C4-2B (cell line): ENCODE measurements at regions not wholly inside any gene's neighbourhood (a gene's known extent, or its start where the extent isn't known, plus 50 kb on each side); places are given as distances from the start of the nearest gene placed in this dataset.

Experiments
- H3K27ac ChIP-seq: fragments of 450-650 bp; 2 replicates; pipeline ENCODE4 v1.5.1; 2017
- CTCF ChIP-seq: fragments of 450-650 bp; conservative IDR thresholded peaks from 2 replicates; pipeline ENCODE4 v1.5.1; 2017; ENCODE audit warnings: mild to moderate bottlenecking
- ZFX ChIP-seq: fragments of 450-650 bp; IDR thresholded peaks from 2 replicates; pipeline ENCODE4 v1.6.1; 2017

- TF ChIP-seq ZFX (no peak), CTCF (no peak)
- no peak overlapping the region for H3K27ac ChIP-seq
These were observed 84.4 kb upstream of the UQCRFS1 start for GRCh38 chr19:29297381-29297780.

DNA sequence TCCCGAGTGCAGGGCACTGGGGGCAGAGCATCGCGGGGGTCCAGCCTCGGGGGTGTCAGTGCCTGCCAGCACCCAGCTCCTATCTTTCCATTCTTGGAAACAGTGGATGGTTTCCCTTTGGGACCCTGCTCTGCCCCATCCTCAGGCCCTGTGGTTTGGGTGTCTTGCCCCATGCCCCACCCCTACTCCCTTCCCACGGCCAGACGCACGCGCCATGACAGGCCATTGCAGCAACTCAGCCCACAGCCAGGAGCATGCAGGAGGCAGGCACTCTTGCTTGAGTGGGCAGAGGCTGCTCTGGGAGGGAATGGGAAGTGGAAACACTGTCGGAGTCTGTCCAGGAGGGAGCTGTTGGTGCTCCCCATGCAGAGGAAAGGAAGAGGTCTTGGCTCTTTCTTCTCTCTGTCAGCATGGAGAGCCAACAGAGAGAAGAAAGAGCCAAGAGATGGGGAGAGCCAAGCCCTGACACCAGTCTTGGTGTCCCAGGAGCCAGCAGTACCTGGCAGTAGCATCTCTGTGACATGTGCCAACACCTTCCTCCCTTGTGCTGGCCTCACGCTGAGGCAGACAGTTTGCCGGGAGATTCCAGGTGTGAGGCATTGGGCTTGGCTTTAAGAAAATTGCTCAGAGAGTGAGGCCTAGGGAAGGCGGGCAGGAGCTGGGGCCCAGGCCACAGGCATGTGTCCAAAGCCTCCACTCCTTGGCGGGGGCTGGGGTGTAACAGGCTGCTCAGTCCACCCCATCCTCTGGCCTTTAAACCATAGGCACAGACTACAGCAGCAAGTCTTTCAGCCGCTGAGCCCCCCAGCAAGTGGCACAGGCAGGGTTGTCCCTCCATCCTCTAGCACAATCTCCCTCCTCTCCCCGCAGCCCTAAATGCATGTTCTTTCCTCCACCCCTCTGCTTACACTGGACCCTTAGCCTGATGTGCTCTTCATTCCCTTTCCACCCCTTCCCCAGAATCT lies 86.7 kb upstream of the UQCRFS1 start:
- TF ChIP-seq ZFX (no peak), CTCF (no peak)
- H3K27ac ChIP-seq: no peak overlapping the region

DNA sequence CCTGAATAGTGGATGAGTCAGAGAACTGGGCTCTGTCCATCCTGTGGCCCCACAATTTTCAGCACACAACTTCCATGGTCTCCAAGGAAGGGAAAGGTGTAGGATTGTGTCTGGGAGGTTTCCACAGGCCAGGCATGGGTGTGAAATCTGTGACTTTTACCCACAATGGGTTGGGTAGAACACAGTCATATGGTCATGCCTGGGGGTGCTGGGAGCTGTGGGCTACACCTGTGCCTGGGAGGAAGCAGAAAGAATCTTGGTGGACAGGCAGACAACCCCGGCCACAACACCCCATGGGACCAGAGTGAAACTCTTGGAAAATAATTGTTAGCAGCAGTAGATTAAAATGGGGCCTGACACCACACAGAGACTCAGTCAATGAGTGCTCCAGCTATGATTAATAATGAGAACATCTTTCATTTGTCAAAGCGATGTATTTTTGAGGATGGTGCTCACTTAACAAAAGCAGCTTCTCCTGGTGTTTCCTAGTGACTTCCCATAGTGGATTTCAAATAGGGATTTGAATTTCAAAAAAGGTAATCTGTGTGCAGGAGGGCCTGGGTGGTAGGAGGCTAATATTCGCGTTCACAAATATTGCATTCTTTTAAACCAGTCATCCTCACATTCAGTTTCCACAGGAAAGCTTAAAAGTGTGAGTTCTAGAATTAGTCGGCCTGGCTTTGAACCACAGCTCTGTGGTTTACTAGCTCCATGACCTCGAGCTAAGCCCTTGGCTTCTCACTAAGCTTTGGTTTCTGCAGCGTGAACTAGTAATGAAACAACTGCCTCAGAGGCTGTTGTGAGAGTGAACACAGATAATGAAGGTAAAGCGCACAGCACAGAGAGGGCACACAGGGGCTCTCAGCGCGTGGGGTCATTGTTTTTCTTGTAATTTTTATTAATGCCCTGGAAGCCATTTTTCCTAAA lies 89.3 kb upstream of the UQCRFS1 start:
- no peak overlapping the region for H3K27ac ChIP-seq
- no peak for TF ChIP-seq ZFX
- no peak for TF ChIP-seq CTCF

DNA sequence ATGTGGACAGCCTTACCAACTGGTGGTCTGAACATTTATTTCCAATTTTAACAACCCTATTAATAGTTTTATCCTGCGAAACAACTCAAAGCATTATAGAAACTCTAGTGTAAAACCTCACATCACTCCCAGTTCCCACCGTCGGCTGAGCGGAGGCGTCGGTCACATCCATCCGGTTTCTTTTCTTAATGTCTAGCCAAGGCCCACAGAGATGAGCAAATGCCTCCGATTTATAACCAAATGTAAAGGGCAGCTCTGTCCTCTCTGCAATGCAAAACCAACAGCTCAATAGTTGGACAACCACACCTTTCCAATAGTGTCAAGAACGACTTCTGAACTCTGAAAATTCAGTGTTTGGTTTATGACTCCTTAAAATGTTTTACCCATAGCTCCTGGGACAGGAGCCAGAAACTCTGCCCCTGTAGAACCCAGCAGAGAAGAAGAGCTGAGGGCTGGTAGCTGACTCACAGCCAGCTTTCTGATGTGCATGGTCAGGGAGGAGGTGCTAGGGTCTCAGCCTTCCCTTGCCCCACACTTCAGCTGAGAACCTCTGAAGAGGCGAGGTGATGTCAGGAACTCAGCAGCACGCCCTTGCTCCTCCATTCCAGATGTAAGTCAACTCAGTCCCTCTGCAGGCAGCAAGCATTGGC lies 90.2 kb upstream of the UQCRFS1 start:
- TF ChIP-seq ZFX: no peak
- no peak for TF ChIP-seq CTCF
- no peak overlapping the region for H3K27ac ChIP-seq

GRCh38 chr19:29303719-29304090 lies 90.8 kb upstream of the UQCRFS1 start:
- TF ChIP-seq ZFX: no peak
- no peak for TF ChIP-seq CTCF
- H3K27ac ChIP-seq: no peak overlapping the region

DNA sequence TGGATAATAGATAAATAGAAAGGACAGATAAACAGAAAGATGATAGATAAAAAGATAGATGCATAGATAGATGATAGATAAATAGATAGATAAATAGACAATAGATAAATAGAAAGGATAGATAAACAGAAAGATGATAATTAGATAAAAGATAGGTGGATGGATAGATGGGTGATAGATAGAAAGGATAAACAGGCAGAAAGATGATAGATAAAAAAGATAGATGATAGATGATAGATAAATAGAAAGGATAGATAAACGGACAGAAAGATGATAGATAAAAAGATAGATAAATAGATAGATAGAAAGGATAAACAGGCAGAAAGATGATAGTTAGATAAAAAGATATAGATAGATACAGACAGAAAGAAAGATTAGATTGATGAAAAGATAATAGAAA lies 92.3 kb upstream of the UQCRFS1 start:
- H3K27ac ChIP-seq: no peak overlapping the region
- no peak for TF ChIP-seq CTCF
- TF ChIP-seq ZFX: no peak
